HL-60 (cell line): ENCODE measurements at regions not wholly inside any gene's neighbourhood (a gene's known extent, or its start where the extent isn't known, plus 50 kb on each side); places are given as distances from the start of the nearest gene placed in this dataset.

Source experiments
- DNase-seq, 2 experiments: peaks; one replicate each; pipeline ENCODE4 v3.0.0-alpha.2; 2010 to 2020; ENCODE audit warnings: low read depth in 1 of 2, low spot score in 1 of 2
- H3K27ac ChIP-seq: fragments of 250-450 bp; sonication (Bioruptor Pico); replicated peaks from 2 replicates; pipeline ENCODE4 v1.5.1; 2020; ENCODE audit warnings: mild to moderate bottlenecking, moderate library complexity
- H3K27me3 ChIP-seq: fragments of 250-450 bp; sonication (Bioruptor Pico); 2 replicates; pipeline ENCODE4 v1.5.1; 2021; ENCODE audit warnings: mild to moderate bottlenecking, moderate library complexity; ENCODE audit not compliant: insufficient read depth, poor library complexity, severe bottlenecking
- H3K4me3 ChIP-seq: replicated peaks from 2 replicates; pipeline ENCODE4 v1.5.1; 2011; ENCODE audit warnings: mild to moderate bottlenecking, control low read depth, low read length; ENCODE audit not compliant: insufficient read depth
- GABPA ChIP-seq: IDR thresholded peaks from 2 replicates; pipeline ENCODE4 v1.6.1; 2012; ENCODE audit warnings: low read depth
- POLR2AphosphoS5 ChIP-seq: IDR thresholded peaks from 2 replicates; pipeline ENCODE4 v1.6.1; 2012; ENCODE audit warnings: low read depth
- SPI1 ChIP-seq: IDR thresholded peaks from 2 replicates; pipeline ENCODE4 v1.6.1; 2012; ENCODE audit warnings: low read depth, mild to moderate bottlenecking, borderline replicate concordance
- TF ChIP-seq, protein P1 (sequence below): IDR thresholded peaks from 2 replicates; pipeline ENCODE4 v1.6.1; 2012; ENCODE audit warnings: low read depth; ENCODE audit not compliant: insufficient replicate concordance
- TF ChIP-seq, protein P2 (sequence below): IDR thresholded peaks from one replicate; pipeline ENCODE4 v1.5.1; 2011; ENCODE audit warnings: low read length, control low read depth, inconsistent platforms; ENCODE audit not compliant: insufficient read depth

DNA sequence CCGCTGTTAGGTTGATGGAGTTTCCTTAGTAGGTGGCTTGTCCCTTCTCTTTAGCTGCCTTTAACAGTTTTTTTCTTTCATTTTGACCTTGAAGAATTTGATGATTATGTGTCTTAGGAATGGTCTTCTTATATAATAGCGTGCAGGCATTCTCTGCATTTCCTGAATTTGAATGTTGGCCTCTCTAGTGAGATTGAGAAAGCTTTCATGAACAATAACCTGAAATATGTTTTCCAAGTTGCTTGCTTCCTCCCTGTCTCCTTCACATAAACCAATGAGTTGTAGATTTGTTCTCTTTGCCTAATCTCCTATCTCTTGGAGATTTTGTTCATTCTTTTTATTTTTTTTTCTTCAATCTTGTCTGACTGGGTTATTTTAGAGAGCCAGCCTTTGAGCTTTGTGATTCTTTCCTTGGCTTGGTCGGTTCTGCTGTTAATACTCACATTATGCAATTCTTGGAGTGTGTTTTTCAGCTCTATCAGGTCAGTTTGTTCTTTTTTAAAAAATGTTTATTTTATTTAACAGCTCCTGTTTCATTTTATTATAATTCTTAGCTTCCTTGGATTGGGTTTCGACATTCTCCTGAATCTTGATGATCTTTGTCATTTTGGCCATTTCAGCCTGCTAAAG is 627.9 kb downstream of the SI start:
- Histone ChIP-seq H3K4me3 (no peak overlapping the region), H3K27me3 (no peaks in the 10 kb centered on the region), H3K27ac (no peak overlapping the region)
- DNase-seq, result no peak
- no peak for TF ChIP-seq POLR2AphosphoS5
- no peak for TF ChIP-seq SPI1
- TF ChIP-seq, protein P1, sequence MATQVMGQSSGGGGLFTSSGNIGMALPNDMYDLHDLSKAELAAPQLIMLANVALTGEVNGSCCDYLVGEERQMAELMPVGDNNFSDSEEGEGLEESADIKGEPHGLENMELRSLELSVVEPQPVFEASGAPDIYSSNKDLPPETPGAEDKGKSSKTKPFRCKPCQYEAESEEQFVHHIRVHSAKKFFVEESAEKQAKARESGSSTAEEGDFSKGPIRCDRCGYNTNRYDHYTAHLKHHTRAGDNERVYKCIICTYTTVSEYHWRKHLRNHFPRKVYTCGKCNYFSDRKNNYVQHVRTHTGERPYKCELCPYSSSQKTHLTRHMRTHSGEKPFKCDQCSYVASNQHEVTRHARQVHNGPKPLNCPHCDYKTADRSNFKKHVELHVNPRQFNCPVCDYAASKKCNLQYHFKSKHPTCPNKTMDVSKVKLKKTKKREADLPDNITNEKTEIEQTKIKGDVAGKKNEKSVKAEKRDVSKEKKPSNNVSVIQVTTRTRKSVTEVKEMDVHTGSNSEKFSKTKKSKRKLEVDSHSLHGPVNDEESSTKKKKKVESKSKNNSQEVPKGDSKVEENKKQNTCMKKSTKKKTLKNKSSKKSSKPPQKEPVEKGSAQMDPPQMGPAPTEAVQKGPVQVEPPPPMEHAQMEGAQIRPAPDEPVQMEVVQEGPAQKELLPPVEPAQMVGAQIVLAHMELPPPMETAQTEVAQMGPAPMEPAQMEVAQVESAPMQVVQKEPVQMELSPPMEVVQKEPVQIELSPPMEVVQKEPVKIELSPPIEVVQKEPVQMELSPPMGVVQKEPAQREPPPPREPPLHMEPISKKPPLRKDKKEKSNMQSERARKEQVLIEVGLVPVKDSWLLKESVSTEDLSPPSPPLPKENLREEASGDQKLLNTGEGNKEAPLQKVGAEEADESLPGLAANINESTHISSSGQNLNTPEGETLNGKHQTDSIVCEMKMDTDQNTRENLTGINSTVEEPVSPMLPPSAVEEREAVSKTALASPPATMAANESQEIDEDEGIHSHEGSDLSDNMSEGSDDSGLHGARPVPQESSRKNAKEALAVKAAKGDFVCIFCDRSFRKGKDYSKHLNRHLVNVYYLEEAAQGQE, result no peak
- TF ChIP-seq, protein P2, sequence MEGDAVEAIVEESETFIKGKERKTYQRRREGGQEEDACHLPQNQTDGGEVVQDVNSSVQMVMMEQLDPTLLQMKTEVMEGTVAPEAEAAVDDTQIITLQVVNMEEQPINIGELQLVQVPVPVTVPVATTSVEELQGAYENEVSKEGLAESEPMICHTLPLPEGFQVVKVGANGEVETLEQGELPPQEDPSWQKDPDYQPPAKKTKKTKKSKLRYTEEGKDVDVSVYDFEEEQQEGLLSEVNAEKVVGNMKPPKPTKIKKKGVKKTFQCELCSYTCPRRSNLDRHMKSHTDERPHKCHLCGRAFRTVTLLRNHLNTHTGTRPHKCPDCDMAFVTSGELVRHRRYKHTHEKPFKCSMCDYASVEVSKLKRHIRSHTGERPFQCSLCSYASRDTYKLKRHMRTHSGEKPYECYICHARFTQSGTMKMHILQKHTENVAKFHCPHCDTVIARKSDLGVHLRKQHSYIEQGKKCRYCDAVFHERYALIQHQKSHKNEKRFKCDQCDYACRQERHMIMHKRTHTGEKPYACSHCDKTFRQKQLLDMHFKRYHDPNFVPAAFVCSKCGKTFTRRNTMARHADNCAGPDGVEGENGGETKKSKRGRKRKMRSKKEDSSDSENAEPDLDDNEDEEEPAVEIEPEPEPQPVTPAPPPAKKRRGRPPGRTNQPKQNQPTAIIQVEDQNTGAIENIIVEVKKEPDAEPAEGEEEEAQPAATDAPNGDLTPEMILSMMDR, result no peak
- TF ChIP-seq GABPA, result no peak

DNA sequence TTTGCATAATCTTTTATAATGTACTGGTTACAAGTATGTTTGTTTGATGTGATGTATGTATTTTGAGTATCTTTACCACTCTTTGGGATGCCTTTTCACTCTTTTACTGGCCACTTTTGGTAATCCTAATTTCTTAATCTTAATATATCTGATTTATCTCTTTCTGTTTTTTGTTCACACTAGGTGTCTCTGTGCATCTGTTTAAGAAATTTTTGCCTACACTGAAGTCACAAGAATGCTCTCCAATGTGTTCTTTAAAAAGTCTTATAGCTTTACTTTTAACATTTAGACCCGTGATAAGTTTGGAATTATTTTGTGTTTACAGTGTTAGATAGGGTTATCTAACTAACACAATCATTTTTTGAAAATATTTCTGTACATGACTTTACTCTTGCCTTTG is 659.1 kb downstream of the SI start:
- TF ChIP-seq, protein P2, result no peak
- TF ChIP-seq POLR2AphosphoS5 (no peak), SPI1 (no peak), GABPA (no peak)
- TF ChIP-seq, protein P1, result no peak
- DNase-seq, result no peak
- no peaks in the 10 kb centered on the region for H3K27me3 ChIP-seq
- no peak overlapping the region for H3K27ac ChIP-seq
- H3K4me3 ChIP-seq, result no peak overlapping the region

DNA sequence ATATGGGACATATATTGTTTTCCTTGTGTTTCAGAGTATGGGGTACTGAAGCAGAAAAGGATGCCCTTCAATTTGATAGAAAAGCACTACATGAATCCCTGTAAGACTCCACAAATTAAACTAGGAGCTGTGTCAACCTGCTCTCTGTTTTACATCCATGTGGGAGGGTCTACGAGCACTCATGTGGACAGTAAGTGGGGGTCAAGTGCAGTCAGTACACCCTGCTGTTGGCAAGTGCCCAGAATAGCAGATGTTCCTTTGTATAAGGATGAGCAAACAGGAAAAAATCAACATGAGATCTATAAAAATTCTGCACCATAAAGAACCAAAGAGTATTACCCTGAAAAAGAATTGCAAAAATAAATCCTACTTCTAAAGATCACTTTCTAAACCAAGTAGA is 659.9 kb downstream of the SI start:
- Histone ChIP-seq H3K27ac (no peak overlapping the region), H3K27me3 (no peaks in the 10 kb centered on the region), H3K4me3 (no peak overlapping the region)
- no peak for DNase-seq
- no peak for TF ChIP-seq POLR2AphosphoS5
- no peak for TF ChIP-seq GABPA
- TF ChIP-seq, protein P2, result no peak
- no peak for TF ChIP-seq SPI1
- TF ChIP-seq, protein P1, result no peak
